AG04450 (cell line): ENCODE measurements at regions not wholly inside any gene's neighbourhood (a gene's known extent, or its start where the extent isn't known, plus 50 kb on each side); places are given as distances from the start of the nearest gene placed in this dataset.

ENCODE experiments used
- CTCF ChIA-PET: fragments of 300-600, 350-600 bp; formaldehyde crosslinking; extraction: SDS; loops from one replicate; lab custom pipeline; 2022; ENCODE audit warnings: antibody characterized with exemption, inconsistent platforms; lab: Charles Lee
- POLR2A ChIA-PET: fragments of 350-600 bp; formaldehyde crosslinking; extraction: SDS; loops from one replicate; lab custom pipeline; 2021; ENCODE audit warnings: antibody characterized with exemption, inconsistent platforms; lab: Yijun Ruan, JAX
- DNase-seq: peaks from one replicate; pipeline ENCODE4 v3.0.0-alpha.2; 2011; ENCODE audit warnings: low read depth, low spot score
- H3K27ac ChIP-seq: one replicate; pipeline ENCODE4 v1.5.1; 2012; ENCODE audit warnings: low read depth, low read length, control low read depth
- H3K27me3 ChIP-seq: one replicate; pipeline ENCODE4 v1.6.0; 2012; ENCODE audit warnings: low read length; ENCODE audit not compliant: control insufficient read depth, insufficient read depth
- H3K4me3 ChIP-seq: 2 replicates; pipeline ENCODE4 v1.5.1; 2011; ENCODE audit warnings: mild to moderate bottlenecking, low read depth, low read length, control low read depth
- H3K9me3 ChIP-seq: 2 replicates; pipeline ENCODE4 v1.5.1; 2012; ENCODE audit warnings: low read length; ENCODE audit not compliant: control insufficient read depth, insufficient read depth
- CTCF ChIP-seq: IDR thresholded peaks from 2 replicates; pipeline ENCODE4 v1.5.1; 2011; ENCODE audit warnings: low read depth, low read length, control low read depth, inconsistent platforms

GRCh38 chr4:123162859-123163258 lies 233.7 kb upstream of the SPRY1 start:
- Histone ChIP-seq H3K4me3 (no peak overlapping the region), H3K27ac (no peak overlapping the region), H3K27me3 (no peaks in the 10 kb centered on the region), H3K9me3 (no peaks in the 10 kb centered on the region)
- ChIA-PET CTCF (no interaction called here), POLR2A (no interaction called here)
- no peak for DNase-seq
- no peak for TF ChIP-seq CTCF

- no peaks in the 10 kb centered on the region for H3K9me3 ChIP-seq
- ChIA-PET CTCF (no interaction called here), POLR2A (no interaction called here)
- no peaks in the 10 kb centered on the region for H3K27me3 ChIP-seq
- DNase-seq, result no peak
- H3K4me3 ChIP-seq, result no peak overlapping the region
- H3K27ac ChIP-seq, result no peak overlapping the region
- no peak for TF ChIP-seq CTCF
Observed at GRCh38 chr4:123163501-123163900, 233.1 kb upstream of the SPRY1 start.

- POLR2A ChIA-PET, result no interaction called here
- no peak for TF ChIP-seq CTCF
- H3K4me3 ChIP-seq, result no peak overlapping the region
- no peaks in the 10 kb centered on the region for H3K27me3 ChIP-seq
- CTCF ChIA-PET, result no interaction called here
- no peak for DNase-seq
- no peak overlapping the region for H3K27ac ChIP-seq
- no peaks in the 10 kb centered on the region for H3K9me3 ChIP-seq
Observed at GRCh38 chr4:123166023-123166422, 230.6 kb upstream of the SPRY1 start.

- POLR2A ChIA-PET, result no interaction called here
- CTCF ChIA-PET, result interaction anchor here (1.0 kb wide), 1 partner anchor 14 kb away, joined by 4 read pairs; no protein-coding TSS in a partner anchor
- no peak overlapping the region for H3K4me3 ChIP-seq
- no peak overlapping the region for H3K27ac ChIP-seq
- H3K9me3 ChIP-seq, result no peaks in the 10 kb centered on the region
- H3K27me3 ChIP-seq, result no peaks in the 10 kb centered on the region
- no peak for TF ChIP-seq CTCF
- no peak for DNase-seq
Observed at GRCh38 chr4:123167931-123168330, 228.7 kb upstream of the SPRY1 start.

GRCh38 chr4:123168812-123169211 lies 227.8 kb upstream of the SPRY1 start:
- H3K4me3 ChIP-seq, result no peak overlapping the region
- no peaks in the 10 kb centered on the region for H3K27me3 ChIP-seq
- H3K9me3 ChIP-seq, result no peaks in the 10 kb centered on the region
- CTCF ChIA-PET, result no interaction called here
- POLR2A ChIA-PET, result no interaction called here
- no peak for TF ChIP-seq CTCF
- DNase-seq, result no peak
- no peak overlapping the region for H3K27ac ChIP-seq
